Fibroblast of the aortic adventitia (primary cell): ENCODE measurements at regions not wholly inside any gene's neighbourhood (a gene's known extent, or its start where the extent isn't known, plus 50 kb on each side); places are given as distances from the start of the nearest gene placed in this dataset.
"Not testable (repeated sequence)": the region's sequence is repeated elsewhere in the genome, so short reads cannot be mapped to it uniquely, and the experiment has no call there.

ENCODE experiments used
- DNase-seq: peaks from one replicate; pipeline ENCODE4 v3.0.0-alpha.2; 2010; ENCODE audit warnings: low read depth
- H3K4me3 ChIP-seq: 2 replicates; pipeline ENCODE4 v1.5.1; 2011; ENCODE audit warnings: low read depth, mild to moderate bottlenecking, control low read depth, low read length, moderate library complexity
- TF ChIP-seq, protein P1 (sequence below): IDR thresholded peaks from 2 replicates; pipeline ENCODE4 v1.5.1; 2011; ENCODE audit warnings: mild to moderate bottlenecking, low read length, control low read depth, inconsistent platforms; ENCODE audit not compliant: insufficient read depth

DNA sequence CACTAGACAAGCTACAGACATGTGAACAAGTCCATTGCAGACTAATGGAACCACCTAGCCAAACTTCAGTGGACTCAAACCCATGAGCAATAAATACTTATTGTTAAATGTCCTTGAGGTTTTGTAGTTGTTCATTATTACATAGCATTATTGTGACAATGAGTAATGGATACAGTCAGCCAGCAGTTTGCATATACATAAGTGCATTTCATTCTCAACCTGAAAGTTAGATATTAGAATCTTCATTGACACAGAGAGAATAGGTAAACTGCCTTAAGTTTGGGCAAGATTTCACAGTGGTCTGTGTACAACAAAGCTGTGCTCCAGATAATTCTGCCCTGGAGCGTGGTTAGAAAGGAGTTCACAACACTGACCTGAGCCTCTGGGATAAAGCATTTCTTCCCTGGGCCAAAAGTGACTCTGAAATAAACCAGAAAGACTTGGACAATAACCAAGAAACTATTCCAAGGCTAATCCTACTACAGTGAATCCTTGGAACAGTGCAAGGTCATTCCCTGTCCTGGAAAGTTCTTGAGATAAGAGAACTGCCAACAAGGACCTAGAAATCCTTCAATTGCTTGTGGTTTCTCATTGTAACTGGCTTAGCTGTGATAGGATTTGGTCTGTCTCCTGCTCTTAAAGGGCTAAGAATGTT is 225.5 kb upstream of the STT3B start:
- peak; percentile 82 for DNase-seq
- TF ChIP-seq, protein P1, sequence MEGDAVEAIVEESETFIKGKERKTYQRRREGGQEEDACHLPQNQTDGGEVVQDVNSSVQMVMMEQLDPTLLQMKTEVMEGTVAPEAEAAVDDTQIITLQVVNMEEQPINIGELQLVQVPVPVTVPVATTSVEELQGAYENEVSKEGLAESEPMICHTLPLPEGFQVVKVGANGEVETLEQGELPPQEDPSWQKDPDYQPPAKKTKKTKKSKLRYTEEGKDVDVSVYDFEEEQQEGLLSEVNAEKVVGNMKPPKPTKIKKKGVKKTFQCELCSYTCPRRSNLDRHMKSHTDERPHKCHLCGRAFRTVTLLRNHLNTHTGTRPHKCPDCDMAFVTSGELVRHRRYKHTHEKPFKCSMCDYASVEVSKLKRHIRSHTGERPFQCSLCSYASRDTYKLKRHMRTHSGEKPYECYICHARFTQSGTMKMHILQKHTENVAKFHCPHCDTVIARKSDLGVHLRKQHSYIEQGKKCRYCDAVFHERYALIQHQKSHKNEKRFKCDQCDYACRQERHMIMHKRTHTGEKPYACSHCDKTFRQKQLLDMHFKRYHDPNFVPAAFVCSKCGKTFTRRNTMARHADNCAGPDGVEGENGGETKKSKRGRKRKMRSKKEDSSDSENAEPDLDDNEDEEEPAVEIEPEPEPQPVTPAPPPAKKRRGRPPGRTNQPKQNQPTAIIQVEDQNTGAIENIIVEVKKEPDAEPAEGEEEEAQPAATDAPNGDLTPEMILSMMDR: no peak
- H3K4me3 ChIP-seq: no peak overlapping the region

DNA sequence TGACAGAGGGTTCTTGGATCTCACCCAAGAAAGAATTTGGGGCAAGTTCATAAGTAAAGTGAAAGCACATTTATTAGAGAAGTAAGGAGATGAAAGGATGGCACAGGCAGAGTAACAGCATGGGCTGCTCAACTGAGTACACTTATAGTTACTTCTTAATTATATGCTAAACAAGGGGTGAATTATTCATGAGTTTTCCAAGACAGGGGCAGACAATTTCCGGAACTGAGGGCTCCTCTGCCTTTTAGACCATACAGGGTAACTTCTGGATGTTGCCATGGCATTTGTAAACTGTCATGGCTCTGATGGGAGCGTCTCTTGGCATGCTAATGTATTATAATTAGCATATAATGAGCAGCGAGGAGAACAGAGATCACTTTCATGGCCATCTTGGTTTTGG is 221.2 kb upstream of the STT3B start:
- DNase-seq: no peak
- H3K4me3 ChIP-seq: no peak overlapping the region
- TF ChIP-seq, protein P1: no peak

DNA sequence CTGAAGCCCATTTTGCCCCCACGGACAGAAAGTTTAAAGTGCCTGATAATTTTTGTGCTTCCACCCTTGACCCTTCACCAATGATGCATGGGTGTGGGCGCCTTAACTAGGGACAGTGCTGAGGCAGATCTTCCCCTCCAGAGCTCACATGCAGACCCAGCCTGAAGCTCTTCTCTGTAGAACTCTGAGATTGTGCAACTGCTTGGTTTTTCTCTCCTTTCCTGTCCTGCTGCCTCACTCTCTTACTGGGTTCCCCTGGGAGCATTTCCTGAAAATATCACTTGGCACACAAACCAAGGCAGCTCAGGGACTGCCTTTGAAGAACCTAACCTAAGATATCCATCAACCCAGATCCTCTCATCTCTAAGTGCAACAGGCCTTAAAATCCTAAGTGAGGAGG is 220.3 kb upstream of the STT3B start:
- no peak overlapping the region for H3K4me3 ChIP-seq
- TF ChIP-seq, protein P1: no peak
- peak; percentile 29 for DNase-seq

DNA sequence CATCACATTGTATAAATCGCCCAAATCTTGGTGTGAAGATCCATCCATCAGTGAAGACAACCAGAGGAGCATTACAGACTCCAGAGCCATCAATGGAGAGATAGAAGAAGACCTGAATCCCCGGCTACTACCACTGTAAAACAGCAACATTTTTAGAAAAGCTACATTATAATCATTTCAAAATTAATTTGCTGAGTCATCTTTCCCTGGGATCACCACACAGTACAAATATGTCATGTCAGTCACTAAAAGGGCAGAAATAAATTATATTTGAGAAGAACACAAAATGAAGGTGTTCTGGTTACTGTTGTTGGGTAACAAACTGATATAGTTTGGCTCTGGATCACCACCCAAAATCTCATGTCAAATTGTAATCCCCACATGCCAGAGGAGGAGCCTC is 218.5 kb upstream of the STT3B start:
- TF ChIP-seq, protein P1: no peak
- H3K4me3 ChIP-seq: no peak overlapping the region
- no peak for DNase-seq

DNA sequence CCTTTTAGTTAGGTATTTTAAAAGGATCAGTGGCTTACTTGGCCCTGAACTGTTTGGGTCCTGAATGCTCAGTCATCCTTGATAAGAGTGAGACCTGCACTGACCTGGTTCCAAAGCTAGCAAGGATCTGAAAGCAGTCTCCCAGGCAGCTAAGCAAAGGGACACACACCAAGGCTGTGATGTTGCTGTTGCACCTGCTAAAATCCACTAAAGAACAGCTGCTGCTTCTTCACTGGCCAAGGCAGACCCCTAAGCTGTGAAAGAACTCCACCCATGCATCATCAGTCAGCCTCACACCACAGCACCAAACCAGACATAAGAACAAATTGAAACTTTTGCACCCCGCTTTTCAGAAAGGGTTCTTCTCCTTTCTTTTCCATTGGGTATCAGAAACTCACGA is 213.4 kb upstream of the STT3B start:
- DNase-seq: no peak
- TF ChIP-seq, protein P1: no peak
- no peak overlapping the region for H3K4me3 ChIP-seq

DNA sequence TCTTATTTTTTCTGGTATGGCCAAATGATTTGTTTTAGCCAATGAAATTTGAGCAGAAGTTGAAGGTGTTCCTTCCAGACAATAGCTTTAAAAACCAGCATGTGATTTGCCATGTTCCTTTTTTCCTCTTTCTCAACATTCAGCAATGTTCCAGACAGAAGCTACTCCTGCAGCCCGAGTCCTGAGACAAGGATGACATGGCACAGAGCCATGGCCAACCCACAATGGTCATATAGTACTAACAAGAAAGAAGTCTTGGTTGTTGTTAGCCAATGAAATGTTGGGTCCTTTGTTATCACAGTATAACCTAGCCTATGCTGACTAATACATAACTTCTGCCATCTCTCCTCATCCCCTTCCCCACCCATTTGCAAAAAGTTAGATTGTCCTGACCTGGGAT is 211.1 kb upstream of the STT3B start:
- TF ChIP-seq, protein P1: no peak
- DNase-seq: no peak
- H3K4me3 ChIP-seq: no peak overlapping the region

DNA sequence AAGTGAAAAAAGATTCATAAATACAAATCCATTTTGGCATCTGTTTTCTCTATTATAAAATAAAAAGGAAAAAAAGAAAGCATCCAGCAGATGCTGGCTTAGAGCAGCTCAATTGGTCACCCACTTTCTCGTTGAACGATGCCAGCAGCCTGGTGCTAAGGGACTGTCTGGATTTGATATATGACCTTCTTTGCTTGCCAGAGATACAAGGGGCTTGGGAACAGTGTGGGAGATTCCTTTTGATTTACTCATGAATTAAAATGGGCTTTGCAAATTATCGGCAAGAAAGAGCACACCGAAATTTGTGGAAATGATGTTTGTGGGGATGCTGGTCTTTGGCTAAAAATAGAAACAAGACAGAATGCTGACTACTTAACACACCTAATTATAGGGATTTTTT is 210.3 kb upstream of the STT3B start:
- TF ChIP-seq, protein P1: no peak
- no peak overlapping the region for H3K4me3 ChIP-seq
- DNase-seq: no peak

DNA sequence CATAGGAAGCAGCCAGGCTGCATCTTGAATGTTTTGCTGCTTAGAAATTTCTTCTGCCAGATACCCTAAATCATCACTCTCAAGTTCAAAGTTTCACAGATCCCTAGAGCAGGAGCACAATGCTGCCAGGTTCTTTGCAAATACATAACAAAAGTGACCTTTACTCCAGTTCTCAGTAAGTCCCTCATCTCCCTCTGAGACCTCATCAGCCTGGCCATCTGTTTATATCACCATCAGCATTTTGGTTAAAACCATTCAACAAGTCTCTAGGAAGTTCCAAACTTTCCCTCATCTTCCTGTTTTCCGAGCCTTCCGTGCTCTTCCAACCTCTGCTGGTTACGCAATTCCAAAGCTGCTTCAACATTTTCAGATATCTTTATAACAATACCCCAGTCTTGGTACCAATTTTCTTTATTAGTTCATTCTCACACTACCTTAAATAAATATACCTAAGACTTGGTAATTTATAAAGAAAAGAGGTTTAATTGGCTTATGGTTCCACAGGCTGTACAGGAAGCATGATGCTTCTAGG is 204.8 kb upstream of the STT3B start:
- DNase-seq, H3K4me3 ChIP-seq: not testable (repeated sequence)
